ENCODE measurements at regions not wholly inside any gene's neighbourhood (a gene's known extent, or its start where the extent isn't known, plus 50 kb on each side); places are given as distances from the start of the nearest gene placed in this dataset.

DNA sequence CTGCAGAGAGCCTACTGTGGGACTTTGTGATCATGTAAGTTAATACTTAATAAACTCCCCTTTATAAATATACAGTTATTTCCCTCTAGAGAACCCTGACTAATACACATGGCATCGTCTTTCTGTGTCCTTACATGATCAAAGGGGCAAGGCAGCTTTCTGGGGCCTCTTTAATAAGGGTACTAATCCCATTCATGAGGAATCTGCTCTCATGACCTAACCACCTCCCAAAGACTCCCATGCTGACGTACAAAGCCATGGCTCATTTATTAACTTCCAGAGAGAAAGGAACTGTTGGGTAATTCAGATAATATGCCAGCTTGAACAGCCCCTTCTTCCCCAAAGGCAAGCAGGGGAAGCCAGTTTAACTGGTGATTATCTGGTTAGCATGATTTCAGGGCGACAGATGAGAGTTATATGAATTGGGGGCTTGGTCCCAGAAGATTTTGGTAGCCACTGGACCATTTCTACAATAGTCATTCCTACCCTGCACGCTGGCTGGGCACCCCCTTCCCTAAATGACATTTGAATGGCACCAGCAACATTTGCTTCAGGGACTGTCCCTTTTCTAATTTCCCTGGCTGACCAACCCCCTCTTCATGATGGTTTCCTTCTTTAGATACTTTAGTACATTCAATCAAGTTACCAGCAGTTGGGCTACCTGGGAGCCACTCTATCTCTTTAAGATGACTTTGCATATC is 83.6 kb upstream of the C3orf80 start:
- Histone ChIP-seq H3K36me3 (ENCODE audit: control insufficient read depth, insufficient read depth, low read length) (no peaks in the 10 kb centered on the region), H3K9me3 (ENCODE audit: control insufficient read depth, low read depth, low read length) (peaks cover 6% of the 10 kb centered on the region), H3K27ac (ENCODE audit: low read length) (no peak overlapping the region), H3K4me1 (ENCODE audit: control insufficient read depth, insufficient read depth, low read length) (no peaks in the 10 kb centered on the region), H3K27me3 (ENCODE audit: control insufficient read depth, insufficient read depth, low read length) (no peaks in the 10 kb centered on the region), H3K4me3 (ENCODE audit: low read length) (no peak overlapping the region)
- DNase-seq = no peak
- 60% methylated on average over 1 of the region's 4 CpGs for WGBS (ENCODE audit: insufficient coverage, low lambda C conversion rate)

DNA sequence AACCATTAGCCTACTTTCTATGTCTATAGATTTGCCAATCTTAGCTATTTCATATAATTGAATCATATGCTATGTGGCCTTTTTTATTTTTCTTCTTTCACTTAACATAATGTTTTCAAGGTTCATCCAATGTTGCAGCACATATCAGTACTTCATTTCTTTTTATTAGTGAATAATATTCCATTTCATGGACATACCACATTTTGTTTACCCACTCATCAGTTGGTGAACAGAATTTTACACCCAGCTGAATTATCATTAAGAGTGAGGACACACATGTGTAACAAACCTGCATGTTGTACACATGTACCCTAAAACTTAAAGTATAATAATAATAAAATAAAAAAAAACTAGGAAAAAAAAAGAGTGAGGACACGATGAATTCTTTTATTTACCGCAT is 81.7 kb upstream of the C3orf80 start:
- Histone ChIP-seq H3K27ac (ENCODE audit: low read length) (no peak overlapping the region), H3K9me3 (ENCODE audit: control insufficient read depth, low read depth, low read length) (peaks cover 6% of the 10 kb centered on the region), H3K27me3 (ENCODE audit: control insufficient read depth, insufficient read depth, low read length) (no peaks in the 10 kb centered on the region), H3K36me3 (ENCODE audit: control insufficient read depth, insufficient read depth, low read length) (no peaks in the 10 kb centered on the region), H3K4me3 (ENCODE audit: low read length) (no peak overlapping the region), H3K4me1 (ENCODE audit: control insufficient read depth, insufficient read depth, low read length) (no peaks in the 10 kb centered on the region)
- no peak for DNase-seq
- 100% methylated on average over 2 of the region's 2 CpGs for WGBS (ENCODE audit: insufficient coverage, low lambda C conversion rate)

DNA sequence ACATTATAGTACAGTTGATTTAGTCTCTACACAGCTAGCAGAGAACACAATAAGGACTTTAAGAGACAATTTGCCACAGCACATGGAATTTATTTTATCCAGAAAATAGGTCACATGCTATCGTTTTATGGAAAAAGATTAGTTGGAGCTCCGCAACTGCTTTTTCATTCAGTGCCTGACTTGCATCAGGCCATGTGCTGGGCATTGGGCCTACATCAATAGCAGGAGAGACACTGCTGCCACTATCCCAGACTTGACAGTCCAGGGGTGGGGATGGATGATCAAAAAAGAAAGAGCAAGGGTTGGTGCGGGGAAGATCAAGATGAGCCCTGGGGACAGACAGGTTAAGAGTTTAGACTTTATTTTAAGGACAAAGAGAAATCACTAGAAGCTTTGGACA is 75.2 kb upstream of the C3orf80 start:
- peaks cover 2% of the 10 kb centered on the region for H3K27me3 ChIP-seq (ENCODE audit: control insufficient read depth, insufficient read depth, low read length)
- no peak for DNase-seq
- 83% methylated on average over 1 of the region's 3 CpGs for WGBS (ENCODE audit: insufficient coverage, low lambda C conversion rate)
- no peak overlapping the region for H3K27ac ChIP-seq (ENCODE audit: low read length)
- H3K9me3 ChIP-seq (ENCODE audit: control insufficient read depth, low read depth, low read length) = no peaks in the 10 kb centered on the region
- H3K36me3 ChIP-seq (ENCODE audit: control insufficient read depth, insufficient read depth, low read length) = no peaks in the 10 kb centered on the region
- no peak overlapping the region for H3K4me3 ChIP-seq (ENCODE audit: low read length)
- H3K4me1 ChIP-seq (ENCODE audit: control insufficient read depth, insufficient read depth, low read length) = no peaks in the 10 kb centered on the region

DNA sequence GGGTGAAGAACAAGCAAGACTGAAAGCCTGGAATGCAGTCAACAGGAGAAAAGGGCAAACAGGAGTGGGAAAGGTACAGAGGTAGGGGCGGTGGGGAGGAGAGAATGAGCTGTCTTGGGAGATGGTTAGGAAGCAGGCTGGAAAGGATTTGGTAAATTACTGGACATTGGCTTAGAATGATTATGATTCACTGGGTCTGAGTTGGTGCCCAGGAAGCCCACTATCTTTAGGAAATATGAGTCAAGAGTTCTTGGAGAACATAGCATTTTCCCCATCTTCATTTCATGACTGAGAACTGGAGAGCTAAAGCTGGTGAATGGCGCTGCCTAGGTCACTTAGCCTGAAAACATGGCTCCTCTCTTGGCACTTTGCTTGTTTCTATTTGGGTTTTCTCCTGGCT is 74.7 kb upstream of the C3orf80 start:
- Histone ChIP-seq H3K4me3 (ENCODE audit: low read length) (no peak overlapping the region), H3K27me3 (ENCODE audit: control insufficient read depth, insufficient read depth, low read length) (peaks cover 2% of the 10 kb centered on the region), H3K27ac (ENCODE audit: low read length) (no peak overlapping the region), H3K9me3 (ENCODE audit: control insufficient read depth, low read depth, low read length) (no peaks in the 10 kb centered on the region), H3K4me1 (ENCODE audit: control insufficient read depth, insufficient read depth, low read length) (no peaks in the 10 kb centered on the region), H3K36me3 (ENCODE audit: control insufficient read depth, insufficient read depth, low read length) (no peaks in the 10 kb centered on the region)
- no peak for DNase-seq
- WGBS (ENCODE audit: insufficient coverage, low lambda C conversion rate) = 100% methylated on average over 1 of the region's 2 CpGs

DNA sequence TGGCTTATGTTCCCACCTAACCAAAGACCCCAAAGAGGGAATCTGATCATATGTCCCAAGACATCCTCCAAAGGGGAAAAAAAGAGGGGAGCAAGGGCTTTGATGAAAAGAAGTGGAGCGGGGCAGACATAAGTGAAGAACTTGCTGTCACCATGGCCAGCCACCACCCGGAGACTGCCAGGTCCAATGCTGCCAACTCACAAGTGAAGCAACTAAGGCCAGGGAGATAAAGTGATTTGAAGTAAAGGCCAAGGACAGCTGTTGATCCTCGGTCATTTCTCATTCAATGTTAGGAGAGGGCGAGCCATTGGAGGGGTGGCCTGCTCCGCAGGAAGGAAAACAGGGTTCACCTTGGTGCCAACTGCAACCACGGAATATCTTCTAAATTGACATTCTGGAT is 72.6 kb upstream of the C3orf80 start:
- H3K9me3 ChIP-seq (ENCODE audit: control insufficient read depth, low read depth, low read length) = no peaks in the 10 kb centered on the region
- DNase-seq = no peak
- no peaks in the 10 kb centered on the region for H3K36me3 ChIP-seq (ENCODE audit: control insufficient read depth, insufficient read depth, low read length)
- no peak overlapping the region for H3K27ac ChIP-seq (ENCODE audit: low read length)
- WGBS (ENCODE audit: insufficient coverage, low lambda C conversion rate) = 79% methylated on average over 3 of the region's 6 CpGs
- H3K4me3 ChIP-seq (ENCODE audit: low read length) = no peak overlapping the region
- no peaks in the 10 kb centered on the region for H3K4me1 ChIP-seq (ENCODE audit: control insufficient read depth, insufficient read depth, low read length)
- peaks cover 2% of the 10 kb centered on the region for H3K27me3 ChIP-seq (ENCODE audit: control insufficient read depth, insufficient read depth, low read length)

DNA sequence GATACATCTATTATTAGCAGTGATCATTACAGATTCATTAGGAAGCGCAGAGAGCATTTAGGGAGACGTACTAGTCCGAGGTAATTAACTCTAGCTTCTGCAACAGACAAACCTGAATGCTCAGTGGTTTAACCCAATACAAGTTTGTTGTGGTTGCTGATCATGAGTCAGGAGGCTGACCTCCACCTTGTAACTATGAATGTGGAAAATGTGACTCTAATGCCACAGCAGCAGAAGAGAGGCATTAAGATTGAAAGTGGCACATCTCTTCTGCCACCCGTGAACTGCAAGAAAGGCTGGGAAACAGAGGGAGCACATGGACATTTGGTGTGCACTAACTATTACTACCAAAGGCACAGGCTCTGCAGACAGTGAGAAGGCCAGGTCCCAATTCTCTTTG is 71.2 kb upstream of the C3orf80 start:
- no peak for DNase-seq
- Histone ChIP-seq H3K4me3 (ENCODE audit: low read length) (no peak overlapping the region), H3K4me1 (ENCODE audit: control insufficient read depth, insufficient read depth, low read length) (no peaks in the 10 kb centered on the region), H3K9me3 (ENCODE audit: control insufficient read depth, low read depth, low read length) (no peaks in the 10 kb centered on the region), H3K36me3 (ENCODE audit: control insufficient read depth, insufficient read depth, low read length) (no peaks in the 10 kb centered on the region), H3K27ac (ENCODE audit: low read length) (no peak overlapping the region), H3K27me3 (ENCODE audit: control insufficient read depth, insufficient read depth, low read length) (peaks cover 2% of the 10 kb centered on the region)
- no CpG with 5 or more reads among the region's 4 CpGs for WGBS (ENCODE audit: insufficient coverage, low lambda C conversion rate)

DNA sequence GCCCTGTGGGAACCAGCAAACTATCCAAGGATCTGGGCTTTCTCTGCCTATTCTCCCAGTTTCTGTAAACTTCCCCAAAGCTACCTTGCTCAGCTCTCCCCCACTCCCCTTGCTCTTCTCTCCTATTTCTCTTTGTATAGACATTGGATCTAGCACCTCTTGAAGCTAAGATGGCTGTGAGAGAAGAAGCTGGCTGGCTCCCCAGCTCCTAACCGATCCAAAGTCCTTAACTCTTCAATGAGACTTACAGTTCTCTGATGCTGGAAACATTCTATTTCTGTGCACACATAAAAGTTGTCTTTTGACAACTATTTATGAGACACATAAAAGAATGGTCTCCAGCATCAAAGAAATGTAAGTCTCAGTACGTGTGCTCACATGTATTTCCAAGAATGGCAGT is 70.6 kb upstream of the C3orf80 start:
- Histone ChIP-seq H3K4me1 (ENCODE audit: control insufficient read depth, insufficient read depth, low read length) (no peaks in the 10 kb centered on the region), H3K36me3 (ENCODE audit: control insufficient read depth, insufficient read depth, low read length) (no peaks in the 10 kb centered on the region), H3K9me3 (ENCODE audit: control insufficient read depth, low read depth, low read length) (no peaks in the 10 kb centered on the region), H3K27me3 (ENCODE audit: control insufficient read depth, insufficient read depth, low read length) (peaks cover 2% of the 10 kb centered on the region), H3K4me3 (ENCODE audit: low read length) (no peak overlapping the region), H3K27ac (ENCODE audit: low read length) (no peak overlapping the region)
- WGBS (ENCODE audit: insufficient coverage, low lambda C conversion rate) = no CpG with 5 or more reads among the region's 2 CpGs
- no peak for DNase-seq

DNA sequence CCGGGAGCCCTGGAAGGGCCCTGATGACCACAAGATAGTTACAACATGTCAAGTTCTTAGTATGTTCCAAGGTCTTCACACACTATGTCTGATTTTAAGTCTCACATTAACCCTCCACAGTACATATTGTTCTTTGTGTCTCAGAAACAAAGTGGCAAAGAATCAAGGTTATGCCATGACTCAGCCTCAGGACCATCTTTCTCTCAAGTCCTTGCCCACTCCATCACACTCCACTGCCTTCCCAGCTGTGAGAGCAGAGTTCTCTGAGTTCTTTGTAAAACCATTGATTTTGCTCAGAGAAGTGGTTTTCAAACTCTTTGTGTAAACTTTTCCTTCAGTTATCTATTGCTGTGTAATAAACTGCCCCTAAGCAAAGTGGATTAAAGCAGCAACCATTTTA is 67.9 kb upstream of the C3orf80 start:
- Histone ChIP-seq H3K4me3 (ENCODE audit: low read length) (no peak overlapping the region), H3K9me3 (ENCODE audit: control insufficient read depth, low read depth, low read length) (no peaks in the 10 kb centered on the region), H3K36me3 (ENCODE audit: control insufficient read depth, insufficient read depth, low read length) (no peaks in the 10 kb centered on the region), H3K27me3 (ENCODE audit: control insufficient read depth, insufficient read depth, low read length) (no peaks in the 10 kb centered on the region), H3K4me1 (ENCODE audit: control insufficient read depth, insufficient read depth, low read length) (no peaks in the 10 kb centered on the region), H3K27ac (ENCODE audit: low read length) (no peak overlapping the region)
- no CpG with 5 or more reads among the region's 1 CpG for WGBS (ENCODE audit: insufficient coverage, low lambda C conversion rate)
- DNase-seq = no peak

DNA sequence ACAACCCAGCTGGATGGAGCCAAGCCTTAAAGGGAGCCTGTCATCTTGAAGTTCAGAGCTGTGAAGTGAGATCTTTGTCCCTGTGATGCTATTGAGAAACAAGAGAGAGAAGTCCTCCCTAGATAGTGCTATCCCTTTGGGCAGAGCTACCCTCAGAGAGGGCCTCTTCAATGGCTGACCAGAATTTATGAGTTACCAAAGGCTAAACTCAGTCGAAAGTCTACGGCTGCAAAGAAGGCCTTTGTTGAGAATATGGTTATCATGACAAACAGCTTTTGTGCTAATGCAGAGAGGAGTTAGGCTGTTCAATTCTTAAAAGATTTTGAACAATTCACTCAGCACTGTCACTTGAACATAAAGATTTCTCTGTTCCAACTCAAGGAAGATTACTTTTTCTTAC is 65.9 kb upstream of the C3orf80 start:
- no peaks in the 10 kb centered on the region for H3K9me3 ChIP-seq (ENCODE audit: control insufficient read depth, low read depth, low read length)
- no peak overlapping the region for H3K4me3 ChIP-seq (ENCODE audit: low read length)
- no peaks in the 10 kb centered on the region for H3K4me1 ChIP-seq (ENCODE audit: control insufficient read depth, insufficient read depth, low read length)
- no peak overlapping the region for H3K27ac ChIP-seq (ENCODE audit: low read length)
- H3K36me3 ChIP-seq (ENCODE audit: control insufficient read depth, insufficient read depth, low read length) = no peaks in the 10 kb centered on the region
- peak in 1 of 2 donors; percentile 20 for DNase-seq
- H3K27me3 ChIP-seq (ENCODE audit: control insufficient read depth, insufficient read depth, low read length) = no peaks in the 10 kb centered on the region
- no CpG with 5 or more reads among the region's 2 CpGs for WGBS (ENCODE audit: insufficient coverage, low lambda C conversion rate)

DNA sequence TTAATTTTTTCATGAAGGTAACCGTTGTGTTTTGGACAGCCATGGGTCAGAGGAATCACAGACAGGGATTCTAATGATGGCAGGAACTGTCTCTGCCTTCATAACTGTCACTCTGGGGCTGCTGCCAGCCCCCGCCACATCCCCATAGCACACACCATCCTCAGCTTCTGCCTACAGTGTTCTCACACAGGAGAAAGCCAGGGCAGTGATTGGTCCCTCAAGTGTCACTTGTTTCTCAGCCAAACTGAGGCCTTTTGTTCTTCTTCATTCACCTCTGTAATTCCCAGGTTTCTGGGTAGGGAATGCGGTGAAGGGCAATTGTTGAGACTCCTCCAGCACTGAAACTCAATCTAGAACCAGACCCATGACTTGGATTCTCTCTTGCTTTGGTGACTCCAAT is 65.4 kb upstream of the C3orf80 start:
- no peaks in the 10 kb centered on the region for H3K9me3 ChIP-seq (ENCODE audit: control insufficient read depth, low read depth, low read length)
- H3K27ac ChIP-seq (ENCODE audit: low read length) = no peak overlapping the region
- no peaks in the 10 kb centered on the region for H3K4me1 ChIP-seq (ENCODE audit: control insufficient read depth, insufficient read depth, low read length)
- H3K27me3 ChIP-seq (ENCODE audit: control insufficient read depth, insufficient read depth, low read length) = no peaks in the 10 kb centered on the region
- no peak for DNase-seq
- 100% methylated on average over 1 of the region's 3 CpGs for WGBS (ENCODE audit: insufficient coverage, low lambda C conversion rate)
- no peak overlapping the region for H3K4me3 ChIP-seq (ENCODE audit: low read length)
- no peaks in the 10 kb centered on the region for H3K36me3 ChIP-seq (ENCODE audit: control insufficient read depth, insufficient read depth, low read length)

DNA sequence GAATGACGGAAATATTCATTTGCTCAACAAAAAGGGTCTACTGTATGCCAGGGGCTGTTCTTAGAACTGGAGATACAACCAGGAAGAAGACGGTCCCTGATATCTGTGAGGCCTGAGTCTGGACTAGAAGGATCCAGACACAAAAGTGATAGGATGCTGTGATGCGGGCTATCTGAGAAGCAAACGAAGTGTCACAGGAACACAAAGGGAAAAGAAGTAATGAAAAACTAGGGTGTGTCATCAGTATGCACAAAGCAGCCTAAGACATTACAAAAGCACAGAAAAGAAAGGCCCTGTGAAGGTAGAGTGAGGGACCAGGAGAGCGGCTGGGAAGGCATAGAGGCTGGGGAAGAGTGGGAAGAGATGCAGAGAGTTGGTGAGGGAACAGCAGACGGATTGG is 63.3 kb upstream of the C3orf80 start:
- WGBS (ENCODE audit: insufficient coverage, low lambda C conversion rate) = 89% methylated on average over 5 of the region's 6 CpGs
- no peaks in the 10 kb centered on the region for H3K36me3 ChIP-seq (ENCODE audit: control insufficient read depth, insufficient read depth, low read length)
- H3K27ac ChIP-seq (ENCODE audit: low read length) = no peak overlapping the region
- H3K27me3 ChIP-seq (ENCODE audit: control insufficient read depth, insufficient read depth, low read length) = no peaks in the 10 kb centered on the region
- H3K9me3 ChIP-seq (ENCODE audit: control insufficient read depth, low read depth, low read length) = no peaks in the 10 kb centered on the region
- H3K4me3 ChIP-seq (ENCODE audit: low read length) = no peak overlapping the region
- DNase-seq = no peak
- no peaks in the 10 kb centered on the region for H3K4me1 ChIP-seq (ENCODE audit: control insufficient read depth, insufficient read depth, low read length)
